ENCODE measurements at regions not wholly inside any gene's neighbourhood (a gene's known extent, or its start where the extent isn't known, plus 50 kb on each side); places are given as distances from the start of the nearest gene placed in this dataset.

- Mint-ChIP-seq H3K27ac (no peak overlapping the region), H3K9me3 (peaks cover 6% of the 10 kb centered on the region)
Measured at GRCh38 chrX:26606971-26607370, 391.0 kb downstream of the MAGEB5 start.

GRCh38 chrX:26597981-26598380, 382.0 kb downstream of the MAGEB5 start:
- Mint-ChIP-seq H3K36me3 (ENCODE audit: low read depth) (peaks cover 2% of the 10 kb centered on the region), H3K9me3 (peaks cover 12% of the 10 kb centered on the region), H3K4me3 (no peak overlapping the region), H3K4me1 (no peaks in the 10 kb centered on the region), H3K27ac (no peak overlapping the region), H3K27me3 (ENCODE audit: insufficient read depth) (no peaks in the 10 kb centered on the region)
- Histone ChIP-seq H3K27me3 (ENCODE audit: control insufficient read depth, insufficient read depth, low read length, poor library complexity, severe bottlenecking) (no peaks in the 10 kb centered on the region), H3K9me3 (ENCODE audit: control insufficient read depth, low read length) (no peaks in the 10 kb centered on the region), H3K9ac (ENCODE audit: extremely low read depth, low read length, poor library complexity, severe bottlenecking) (no peak overlapping the region), H3K27ac (ENCODE audit: low read depth, low read length) (no peak overlapping the region), H3K4me1 (ENCODE audit: control insufficient read depth, insufficient read depth, low read length) (no peaks in the 10 kb centered on the region), H3K36me3 (ENCODE audit: control insufficient read depth, insufficient read depth, low read length) (no peaks in the 10 kb centered on the region), H3K4me3 (ENCODE audit: low read length) (no peak overlapping the region)
- WGBS, 2 experiments (ENCODE audit: insufficient coverage in 1 of 2, insufficient read length in 1 of 2) = 80 to 100% methylated on average over 1 of the region's 2 CpGs
- DNase-seq = no peak
- TF ChIP-seq CTCF (conservative IDR thresholded peaks at IDR 0.05) = no peak

More at GRCh38 chrX:26606971-26607370, 391.0 kb downstream of the MAGEB5 start:
- Histone ChIP-seq H3K4me1 (ENCODE audit: control insufficient read depth, insufficient read depth, low read length) (no peaks in the 10 kb centered on the region), H3K36me3 (ENCODE audit: control insufficient read depth, insufficient read depth, low read length) (no peaks in the 10 kb centered on the region), H3K27me3 (ENCODE audit: control insufficient read depth, insufficient read depth, low read length, poor library complexity, severe bottlenecking) (no peaks in the 10 kb centered on the region), H3K9ac (ENCODE audit: extremely low read depth, low read length, poor library complexity, severe bottlenecking) (no peak overlapping the region), H3K4me3 (ENCODE audit: low read length) (no peak overlapping the region), H3K9me3 (ENCODE audit: control insufficient read depth, low read length) (no peaks in the 10 kb centered on the region), H3K27ac (ENCODE audit: low read depth, low read length) (no peak overlapping the region)
- Mint-ChIP-seq H3K36me3 (ENCODE audit: low read depth) (no peaks in the 10 kb centered on the region), H3K27me3 (ENCODE audit: insufficient read depth) (no peaks in the 10 kb centered on the region), H3K4me1 (no peaks in the 10 kb centered on the region), H3K4me3 (no peak overlapping the region)
- no CpG with 5 or more reads among the region's 1 CpG for WGBS, 2 experiments (ENCODE audit: insufficient coverage in 1 of 2, insufficient read length in 1 of 2)
- DNase-seq = no peak
- no peak for TF ChIP-seq CTCF (conservative IDR thresholded peaks at IDR 0.05)

- no peak for TF ChIP-seq CTCF (conservative IDR thresholded peaks at IDR 0.05)
- Histone ChIP-seq H3K27me3 (ENCODE audit: control insufficient read depth, insufficient read depth, low read length, poor library complexity, severe bottlenecking) (no peaks in the 10 kb centered on the region), H3K4me3 (ENCODE audit: low read length) (no peak overlapping the region), H3K9ac (ENCODE audit: extremely low read depth, low read length, poor library complexity, severe bottlenecking) (no peak overlapping the region), H3K4me1 (ENCODE audit: control insufficient read depth, insufficient read depth, low read length) (no peaks in the 10 kb centered on the region), H3K27ac (ENCODE audit: low read depth, low read length) (no peak overlapping the region), H3K36me3 (ENCODE audit: control insufficient read depth, insufficient read depth, low read length) (no peaks in the 10 kb centered on the region), H3K9me3 (ENCODE audit: control insufficient read depth, low read length) (no peaks in the 10 kb centered on the region)
- DNase-seq = no peak
- Mint-ChIP-seq H3K4me1 (peaks cover 7% of the 10 kb centered on the region), H3K36me3 (ENCODE audit: low read depth) (peaks cover 2% of the 10 kb centered on the region), H3K27me3 (ENCODE audit: insufficient read depth) (no peaks in the 10 kb centered on the region), H3K27ac (no peak overlapping the region), H3K9me3 (peaks cover 8% of the 10 kb centered on the region), H3K4me3 (no peak overlapping the region)
- WGBS, 2 experiments (ENCODE audit: insufficient coverage in 1 of 2, insufficient read length in 1 of 2) = 100% methylated on average over 2 of the region's 6 CpGs; no CpG with 5 or more reads in 1 of the 2 experiments
Measured at GRCh38 chrX:26590849-26591248, 374.9 kb downstream of the MAGEB5 start.

All from endodermal cell (in vitro differentiated cells).